ENCODE measurements at regions not wholly inside any gene's neighbourhood (a gene's known extent, or its start where the extent isn't known, plus 50 kb on each side); places are given as distances from the start of the nearest gene placed in this dataset.
A peak's percentile ranks its signal among the peaks of the same experiment; 100 is the strongest.

- DNase-seq (ENCODE audit: low read depth) (peak; percentile 68), FAIRE-seq (no peak)
- Histone ChIP-seq H3K4me3 (ENCODE audit: low read depth, low read length) (no peak overlapping the region), H3K36me3 (ENCODE audit: control insufficient read depth, insufficient read depth, low read length) (no peaks in the 10 kb centered on the region), H3K27me3 (ENCODE audit: control insufficient read depth, insufficient read depth, low read length) (no peaks in the 10 kb centered on the region)
- TF ChIP-seq, protein P1, sequence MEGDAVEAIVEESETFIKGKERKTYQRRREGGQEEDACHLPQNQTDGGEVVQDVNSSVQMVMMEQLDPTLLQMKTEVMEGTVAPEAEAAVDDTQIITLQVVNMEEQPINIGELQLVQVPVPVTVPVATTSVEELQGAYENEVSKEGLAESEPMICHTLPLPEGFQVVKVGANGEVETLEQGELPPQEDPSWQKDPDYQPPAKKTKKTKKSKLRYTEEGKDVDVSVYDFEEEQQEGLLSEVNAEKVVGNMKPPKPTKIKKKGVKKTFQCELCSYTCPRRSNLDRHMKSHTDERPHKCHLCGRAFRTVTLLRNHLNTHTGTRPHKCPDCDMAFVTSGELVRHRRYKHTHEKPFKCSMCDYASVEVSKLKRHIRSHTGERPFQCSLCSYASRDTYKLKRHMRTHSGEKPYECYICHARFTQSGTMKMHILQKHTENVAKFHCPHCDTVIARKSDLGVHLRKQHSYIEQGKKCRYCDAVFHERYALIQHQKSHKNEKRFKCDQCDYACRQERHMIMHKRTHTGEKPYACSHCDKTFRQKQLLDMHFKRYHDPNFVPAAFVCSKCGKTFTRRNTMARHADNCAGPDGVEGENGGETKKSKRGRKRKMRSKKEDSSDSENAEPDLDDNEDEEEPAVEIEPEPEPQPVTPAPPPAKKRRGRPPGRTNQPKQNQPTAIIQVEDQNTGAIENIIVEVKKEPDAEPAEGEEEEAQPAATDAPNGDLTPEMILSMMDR (IDR thresholded peaks at IDR 0.05; ENCODE audit: insufficient read depth, low read length, severe bottlenecking), result no peak
Measured at GRCh38 chr6:141097471-141097870, 1035.3 kb upstream of the GJE1 start.

DNA sequence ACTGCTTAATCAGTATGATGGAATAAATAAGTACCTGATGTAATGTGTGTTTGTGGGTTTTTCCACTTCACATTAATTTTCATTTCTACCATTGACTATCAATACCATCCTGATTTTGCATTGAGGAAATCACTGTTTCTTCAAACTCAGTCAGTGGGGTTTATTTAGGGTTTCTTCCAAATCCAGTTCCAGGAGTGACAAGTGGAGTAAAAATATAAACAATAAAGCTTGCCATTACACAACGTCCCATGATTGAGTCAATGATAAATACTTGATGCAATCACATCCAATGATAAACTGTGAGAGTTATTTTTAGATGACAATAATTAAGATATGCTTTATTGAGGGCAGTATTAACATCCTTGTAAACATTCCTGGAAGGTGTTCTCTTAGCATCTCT is 1037.4 kb upstream of the GJE1 start:
- no peak for FAIRE-seq
- no peak for DNase-seq (ENCODE audit: low read depth)
- H3K4me3 ChIP-seq (ENCODE audit: low read depth, low read length), result no peak overlapping the region
- H3K36me3 ChIP-seq (ENCODE audit: control insufficient read depth, insufficient read depth, low read length), result no peaks in the 10 kb centered on the region
- H3K27me3 ChIP-seq (ENCODE audit: control insufficient read depth, insufficient read depth, low read length), result no peaks in the 10 kb centered on the region
- TF ChIP-seq, protein P1 (IDR thresholded peaks at IDR 0.05; ENCODE audit: insufficient read depth, low read length, severe bottlenecking), result no peak

GRCh38 chr6:141088171-141088570 is 1044.6 kb upstream of the GJE1 start:
- DNase-seq (ENCODE audit: low read depth), result no peak
- Histone ChIP-seq H3K27me3 (ENCODE audit: control insufficient read depth, insufficient read depth, low read length) (no peaks in the 10 kb centered on the region), H3K36me3 (ENCODE audit: control insufficient read depth, insufficient read depth, low read length) (no peaks in the 10 kb centered on the region), H3K4me3 (ENCODE audit: low read depth, low read length) (no peak overlapping the region)
- TF ChIP-seq, protein P1 (IDR thresholded peaks at IDR 0.05; ENCODE audit: insufficient read depth, low read length, severe bottlenecking), result no peak
- no peak for FAIRE-seq

GRCh38 chr6:141077355-141078333 is 1055.1 kb upstream of the GJE1 start:
- Histone ChIP-seq H3K27me3 (ENCODE audit: control insufficient read depth, insufficient read depth, low read length) (no peaks in the 10 kb centered on the region), H3K4me3 (ENCODE audit: low read depth, low read length) (no peak overlapping the region), H3K36me3 (ENCODE audit: control insufficient read depth, insufficient read depth, low read length) (no peaks in the 10 kb centered on the region)
- TF ChIP-seq, protein P1 (IDR thresholded peaks at IDR 0.05; ENCODE audit: insufficient read depth, low read length, severe bottlenecking), result no peak
- no peak for FAIRE-seq
- peak; percentile 7 for DNase-seq (ENCODE audit: low read depth)

- Histone ChIP-seq H3K4me3 (ENCODE audit: low read depth, low read length) (no peak overlapping the region), H3K27me3 (ENCODE audit: control insufficient read depth, insufficient read depth, low read length) (no peaks in the 10 kb centered on the region), H3K36me3 (ENCODE audit: control insufficient read depth, insufficient read depth, low read length) (no peaks in the 10 kb centered on the region)
- no peak for DNase-seq (ENCODE audit: low read depth)
- no peak for FAIRE-seq
- TF ChIP-seq, protein P1 (IDR thresholded peaks at IDR 0.05; ENCODE audit: insufficient read depth, low read length, severe bottlenecking), result no peak
Measured at GRCh38 chr6:141057761-141058160, 1075.0 kb upstream of the GJE1 start.

Measured in bronchial epithelial cell (primary cell).